GM21423 (cell line): ENCODE measurements at regions not wholly inside any gene's neighbourhood (a gene's known extent, or its start where the extent isn't known, plus 50 kb on each side); places are given as distances from the start of the nearest gene placed in this dataset.
A peak's percentile ranks its signal among the peaks of the same experiment; 100 is the strongest.

ENCODE experiments used
- ATAC-seq: cut with Tn5 transposase; IDR thresholded peaks from one replicate; pipeline ENCODE4 v1.9.1; 2021; ENCODE audit warnings: mild to moderate bottlenecking, moderate library complexity; ENCODE audit not compliant: unreplicated experiment

DNA sequence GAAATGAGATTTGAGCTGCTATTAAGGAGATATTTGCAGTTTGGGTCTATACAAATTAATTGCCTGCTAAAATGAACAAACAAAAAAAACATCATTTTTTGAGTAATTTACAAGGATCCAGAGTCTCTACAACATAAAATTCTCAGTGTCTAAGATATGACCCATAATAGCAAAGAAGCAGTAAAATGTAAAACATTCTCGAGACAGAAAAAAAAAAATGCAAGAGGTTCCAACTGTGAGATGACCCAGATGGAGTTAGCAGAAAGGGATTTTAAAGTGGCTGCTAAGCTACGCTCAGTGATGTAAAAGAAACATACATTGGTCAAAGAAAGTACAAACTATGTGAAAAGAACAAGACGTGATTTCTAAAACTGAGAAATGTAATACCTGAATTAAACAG lies 471.0 kb downstream of the SH2D4B start:
- ATAC-seq: no peak

DNA sequence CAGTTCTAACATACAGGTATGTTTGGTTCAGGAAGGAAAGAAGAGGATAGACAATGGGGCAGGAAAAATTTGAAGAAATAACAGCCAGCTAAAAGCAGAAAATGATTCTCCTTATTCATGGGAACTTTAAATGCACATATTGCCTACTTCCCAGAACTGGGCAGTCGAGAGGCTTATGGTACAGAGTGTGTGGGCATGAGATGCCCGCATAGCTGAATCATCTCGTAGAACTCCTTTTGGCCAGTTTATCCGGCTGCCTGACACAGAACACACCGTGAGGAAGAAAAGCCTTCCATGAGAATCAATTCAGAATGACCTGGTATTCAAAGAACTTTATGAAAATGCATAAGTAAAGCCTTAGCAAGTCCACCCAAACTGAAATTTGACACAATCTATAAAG lies 471.6 kb downstream of the SH2D4B start:
- ATAC-seq: no peak

DNA sequence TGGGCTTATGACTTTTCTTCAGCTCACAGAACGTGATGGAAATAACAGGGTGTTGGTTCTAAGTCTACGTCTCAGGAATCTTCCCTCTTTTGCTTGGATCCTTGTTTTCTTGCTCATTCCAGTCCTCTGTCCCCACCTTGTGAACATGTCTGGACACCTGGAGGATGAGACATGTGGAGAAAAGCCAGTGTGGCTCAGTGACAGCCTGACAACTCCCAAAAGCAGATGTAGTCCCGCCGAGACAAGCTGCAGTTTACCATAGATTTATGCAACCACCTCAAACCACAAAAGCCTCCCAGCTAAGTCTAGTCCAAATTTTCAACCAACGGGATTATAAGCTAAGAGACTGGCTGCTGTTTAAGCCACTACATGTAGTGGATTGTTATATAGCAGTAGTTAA lies 476.1 kb downstream of the SH2D4B start:
- ATAC-seq: no peak

DNA sequence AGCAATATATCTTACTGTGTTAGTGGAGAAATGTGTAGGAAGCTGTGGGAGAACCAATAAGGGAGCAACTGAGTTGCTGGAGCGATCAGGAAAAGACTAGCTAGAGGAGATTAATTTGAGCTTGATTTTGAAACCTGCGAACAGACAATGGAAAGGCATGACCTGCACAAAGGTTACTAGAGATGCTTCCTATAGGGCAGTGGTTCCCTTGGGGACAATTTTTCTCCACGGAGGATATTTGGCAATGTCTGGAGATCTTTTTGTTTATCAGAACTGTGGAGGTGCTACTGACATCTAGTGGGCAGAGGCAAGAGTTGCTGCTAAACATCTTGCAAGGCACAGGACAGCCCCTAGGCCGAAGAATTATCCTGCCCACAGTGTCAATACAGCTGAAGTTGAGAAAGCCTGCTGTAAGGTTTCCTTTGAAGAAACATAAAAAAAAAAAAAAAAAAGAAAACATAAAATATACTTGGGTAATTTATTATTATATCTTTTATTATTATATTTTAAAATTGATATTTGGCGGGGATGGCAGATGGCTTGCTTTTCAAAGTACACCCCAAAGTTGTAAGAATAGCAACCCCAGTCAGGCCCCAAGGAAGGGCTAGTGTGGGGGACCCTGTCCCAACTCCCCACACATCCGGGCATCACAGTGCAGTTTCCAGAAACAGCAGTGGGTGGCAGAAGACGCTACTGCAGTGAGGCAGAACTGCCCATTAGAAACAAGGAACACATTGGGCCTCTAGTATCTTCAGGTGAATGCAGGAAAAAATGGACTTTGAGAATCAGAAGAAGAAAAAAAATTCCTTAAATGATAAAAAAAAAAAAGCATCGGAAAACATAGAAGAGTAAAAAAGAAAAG lies 481.6 kb downstream of the SH2D4B start:
- peak; percentile 85 for ATAC-seq

DNA sequence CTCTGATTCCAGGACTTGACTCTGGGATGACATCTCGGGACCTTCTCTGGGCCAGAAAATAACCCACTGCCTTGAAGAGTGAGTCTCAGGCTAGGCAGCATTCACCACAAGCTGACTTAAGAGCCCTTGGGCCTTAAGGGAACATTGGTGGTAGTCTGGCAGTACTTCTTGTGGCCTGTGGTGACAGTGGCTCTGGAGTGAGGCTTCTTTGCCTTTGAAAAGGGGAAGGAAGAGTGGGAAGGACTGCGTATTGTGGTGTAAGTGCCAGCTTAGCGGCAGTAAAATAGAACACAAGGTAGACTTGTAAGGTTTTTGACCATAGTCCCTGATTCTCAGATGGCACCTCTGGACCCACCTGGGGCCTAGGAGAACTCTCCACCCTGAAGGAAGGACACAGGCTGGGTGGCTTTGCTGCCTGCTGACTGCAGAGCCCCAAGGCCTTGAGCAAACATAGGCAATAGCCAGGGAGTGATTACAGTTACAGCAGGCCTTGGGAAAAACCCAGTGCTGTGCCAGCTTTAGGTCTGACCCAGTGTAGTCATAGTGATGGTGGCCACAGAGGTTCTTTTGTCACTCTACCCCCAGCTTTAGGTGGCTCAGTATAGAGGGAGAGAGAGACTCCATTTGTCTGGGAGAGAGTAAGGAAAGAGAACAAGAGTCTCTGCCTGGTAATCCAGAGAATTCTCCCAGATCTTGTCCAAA lies 483.9 kb downstream of the SH2D4B start:
- no peak for ATAC-seq

DNA sequence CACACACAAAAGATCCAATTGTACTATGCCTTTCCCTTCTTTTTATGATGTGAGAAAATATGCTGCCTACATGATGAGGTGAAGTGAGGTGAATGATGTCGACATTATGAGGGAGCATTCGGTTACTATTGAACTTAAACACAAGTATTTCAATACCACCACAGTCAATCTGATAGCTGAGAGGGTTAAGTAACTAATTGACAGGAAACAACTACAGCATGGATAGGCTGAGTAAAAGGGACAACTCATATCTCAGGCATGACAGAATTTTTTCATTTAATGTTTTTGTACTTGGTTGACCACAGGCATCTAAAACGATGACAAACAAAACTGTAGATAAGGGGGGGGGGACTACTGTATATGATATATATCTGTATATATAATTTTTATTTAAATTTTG lies 488.9 kb downstream of the SH2D4B start:
- ATAC-seq: no peak

DNA sequence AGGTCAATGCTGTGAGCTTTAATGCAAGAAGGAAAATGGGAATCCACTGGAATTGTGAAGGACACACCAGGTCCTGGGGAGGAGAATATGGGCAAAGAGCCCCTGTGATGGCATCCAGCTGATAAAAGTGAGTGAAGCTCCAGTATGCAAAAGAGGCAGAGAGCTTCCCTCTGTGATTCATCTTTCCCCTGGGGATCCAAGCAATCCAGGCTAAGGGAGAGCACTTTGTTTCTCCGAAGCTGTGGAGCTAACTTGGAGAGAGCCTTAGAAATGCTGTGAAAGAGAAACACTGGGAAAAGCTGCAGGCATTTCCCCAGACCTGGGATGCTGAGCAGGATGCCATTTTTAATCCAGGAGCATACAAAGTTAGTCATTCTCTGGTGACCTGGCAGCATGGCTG lies 489.5 kb downstream of the SH2D4B start:
- no peak for ATAC-seq

DNA sequence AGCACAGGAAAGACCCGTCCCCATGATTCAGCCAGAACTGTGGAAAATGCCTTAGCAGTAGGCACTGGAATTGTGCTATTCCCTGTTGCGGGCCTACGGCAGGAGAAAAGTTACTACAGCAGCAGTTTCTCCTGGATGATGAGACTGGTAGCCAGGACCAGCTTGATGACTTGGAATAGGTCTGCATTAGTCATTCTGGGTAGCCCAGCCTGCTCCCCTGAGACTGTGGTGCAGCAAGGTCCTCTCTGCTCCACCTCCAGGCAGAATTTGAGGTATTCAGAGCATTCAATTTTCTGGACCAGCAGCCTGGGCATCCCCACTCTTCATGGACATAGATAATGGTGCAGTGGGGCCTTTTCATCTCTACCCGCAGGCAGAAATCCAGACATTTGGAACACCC lies 490.0 kb downstream of the SH2D4B start:
- no peak for ATAC-seq

DNA sequence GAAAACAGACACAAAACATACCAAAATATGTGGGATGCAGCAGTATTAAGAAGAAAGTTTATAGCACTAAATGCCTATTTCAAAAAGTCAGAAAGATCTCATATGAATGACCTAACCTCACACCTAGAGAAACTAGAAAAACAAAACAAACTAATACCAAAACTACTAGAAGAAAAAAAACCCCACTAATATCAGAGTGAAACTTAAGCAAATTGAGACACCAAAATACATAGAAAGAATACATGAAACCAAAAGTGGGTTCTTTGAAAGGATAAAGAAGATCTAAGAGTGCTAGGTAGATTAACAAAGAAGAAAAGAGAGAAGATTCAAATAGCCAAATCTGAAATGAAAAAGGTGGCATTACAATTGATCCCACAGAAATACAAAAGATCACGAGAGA lies 494.1 kb downstream of the SH2D4B start:
- peak; percentile 77 for ATAC-seq

DNA sequence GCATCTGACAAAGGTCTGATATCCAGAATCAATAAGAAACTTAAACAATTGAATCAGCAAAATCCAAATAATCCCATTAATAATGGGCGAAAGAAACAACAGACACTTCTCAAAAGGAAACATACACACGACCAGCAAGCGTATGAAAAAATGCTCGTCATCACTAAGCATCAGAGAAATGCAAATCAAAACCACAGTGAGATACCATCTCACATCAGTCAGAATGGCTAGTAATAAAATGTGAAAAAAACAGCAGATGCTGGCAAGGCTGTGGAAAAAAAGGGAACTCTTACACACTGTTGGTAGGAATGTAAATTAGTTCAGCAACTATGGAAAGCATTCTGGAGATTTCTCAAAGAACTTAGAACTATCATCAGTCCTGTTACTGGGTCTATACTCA lies 496.7 kb downstream of the SH2D4B start:
- no peak for ATAC-seq

DNA sequence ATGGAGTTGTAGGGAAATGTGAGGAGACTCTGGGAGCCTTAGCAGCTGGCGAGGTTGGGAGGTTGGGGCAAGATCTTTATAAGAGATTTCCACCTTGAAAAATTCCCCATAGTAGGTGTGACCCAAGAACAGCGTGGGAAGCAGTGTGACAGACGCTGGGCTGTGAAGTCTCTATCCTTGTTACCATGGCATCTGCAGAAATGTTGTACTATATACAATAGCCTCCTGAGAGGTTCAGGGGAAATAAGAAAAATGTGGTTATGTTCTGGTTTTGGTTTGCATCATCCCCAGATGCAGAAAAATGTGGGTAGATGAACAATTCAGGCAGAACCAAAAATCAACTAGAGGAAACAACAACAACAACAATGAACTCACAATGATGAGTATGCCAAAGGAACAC lies 498.6 kb downstream of the SH2D4B start:
- peak; percentile 57 for ATAC-seq

DNA sequence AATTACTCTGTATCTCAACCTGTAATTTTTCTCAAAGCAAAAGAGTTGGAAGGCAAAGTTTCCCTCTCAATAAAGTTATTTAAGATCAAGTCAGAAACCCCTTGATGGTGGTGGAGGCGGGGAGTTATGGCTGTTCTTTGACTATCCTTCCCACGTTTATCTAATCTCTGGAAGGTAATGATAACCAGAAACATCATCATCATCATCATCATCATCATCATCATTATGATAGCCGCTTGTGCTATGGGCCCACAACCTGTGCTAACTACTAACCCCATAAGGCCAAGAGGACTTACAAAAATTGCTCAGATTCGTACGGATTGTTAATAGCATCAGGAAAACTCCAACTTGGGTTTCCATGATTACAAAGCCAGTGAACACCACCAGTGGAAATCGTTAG lies 502.3 kb downstream of the SH2D4B start:
- no peak for ATAC-seq

DNA sequence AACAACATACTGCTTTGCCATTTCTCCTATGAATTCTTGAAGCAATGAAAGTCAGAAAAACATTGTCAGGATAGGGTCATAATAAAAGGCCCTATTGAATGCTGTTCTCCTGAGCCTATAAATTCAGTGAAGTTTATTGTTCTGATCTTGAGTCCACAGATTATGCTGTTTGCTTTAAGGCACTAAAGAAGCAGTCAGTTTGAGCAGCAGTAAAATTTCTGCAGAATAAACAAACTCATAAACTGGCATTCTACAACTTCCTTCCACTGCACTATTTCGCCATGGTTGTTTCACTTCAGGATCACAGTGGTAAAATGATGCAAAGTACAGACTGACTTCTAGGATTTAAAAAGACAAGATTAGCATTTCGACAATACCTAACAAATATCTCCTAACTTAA lies 503.2 kb downstream of the SH2D4B start:
- no peak for ATAC-seq

DNA sequence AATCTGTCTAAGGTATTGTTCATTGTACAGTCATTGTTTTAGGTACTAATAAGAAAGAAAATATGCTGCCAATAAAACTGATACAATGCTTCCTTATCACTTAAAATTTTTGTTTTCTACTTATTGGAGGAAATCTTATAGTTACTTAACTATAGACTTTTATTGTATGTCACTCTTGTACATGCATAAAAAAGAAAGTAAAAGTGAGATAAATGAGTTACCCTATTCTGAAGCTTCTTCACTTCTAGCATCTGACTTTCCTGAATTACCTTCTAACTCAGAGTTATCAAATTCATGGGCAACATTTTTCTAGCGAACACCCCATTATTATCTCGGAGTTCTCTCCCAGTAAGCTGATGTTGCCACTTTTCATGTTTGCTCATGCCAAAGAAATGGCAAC lies 504.9 kb downstream of the SH2D4B start:
- ATAC-seq: no peak

DNA sequence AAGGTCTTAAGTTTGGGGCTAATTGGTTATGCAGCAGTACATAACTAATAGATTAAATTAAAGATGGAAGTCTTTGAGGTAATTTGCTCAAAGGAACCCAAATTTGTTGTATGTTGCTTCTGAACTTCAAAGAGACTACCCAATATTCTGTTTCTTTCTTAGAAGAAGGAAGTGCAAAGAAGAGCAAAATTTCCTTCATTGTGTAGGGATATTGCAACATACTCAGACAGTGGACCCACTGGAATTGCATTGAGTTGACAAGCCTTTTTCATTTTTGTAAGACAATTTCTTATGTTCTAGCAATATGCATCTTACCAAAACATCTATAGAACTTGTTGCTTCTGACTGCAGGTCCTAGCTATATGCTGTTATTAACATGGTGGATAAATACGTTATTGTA lies 527.8 kb downstream of the SH2D4B start:
- no peak for ATAC-seq

DNA sequence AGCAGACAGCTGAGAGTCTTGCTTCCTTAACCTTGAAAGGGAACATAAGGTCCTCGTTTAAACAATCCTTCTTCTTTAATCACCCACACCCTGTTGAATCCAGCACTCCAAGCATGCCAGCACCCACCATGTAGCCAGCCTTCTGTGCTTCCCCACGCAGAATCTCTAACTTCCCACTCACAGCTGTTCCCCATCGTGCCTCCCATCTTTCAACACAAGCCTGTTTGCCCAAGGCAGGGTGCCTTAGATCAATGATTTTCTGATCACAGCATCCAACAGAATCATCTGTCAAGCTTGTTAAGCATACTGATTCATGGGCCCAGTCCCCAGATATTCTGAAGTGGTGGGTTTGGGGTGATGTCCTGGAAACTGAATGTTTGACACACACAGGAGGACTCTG lies 530.8 kb downstream of the SH2D4B start:
- ATAC-seq: no peak

DNA sequence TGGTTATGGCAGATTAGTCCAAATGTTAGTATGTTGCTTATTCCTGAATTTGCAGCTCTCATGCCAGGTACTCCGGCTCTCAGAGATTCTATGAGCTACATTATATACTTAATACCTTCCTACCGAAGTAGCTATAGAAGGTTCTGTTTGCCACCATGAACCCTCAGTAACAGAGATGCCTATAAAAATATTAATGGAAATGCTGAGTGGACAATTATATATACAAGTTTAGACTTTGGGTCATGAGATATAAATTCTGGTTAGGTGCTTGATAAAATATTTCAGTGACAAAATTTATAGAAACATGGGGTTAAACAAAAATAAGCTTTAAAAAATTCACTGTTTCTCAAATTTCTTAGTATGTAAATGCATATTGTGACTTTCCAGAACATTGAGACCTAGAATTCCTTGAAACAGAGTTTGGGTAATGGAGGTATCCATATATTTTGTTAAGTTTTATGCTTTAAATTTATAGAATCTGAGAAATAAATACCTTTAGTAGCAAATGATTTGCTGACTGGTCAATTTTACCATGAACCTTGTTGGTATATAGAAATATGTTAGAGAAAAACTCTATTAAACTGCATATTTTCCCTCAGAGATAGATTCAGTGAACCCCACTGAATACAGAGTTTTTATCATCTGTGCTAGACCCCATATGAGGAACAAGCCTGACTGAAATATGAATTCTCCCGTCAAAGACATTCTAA lies 533.5 kb downstream of the SH2D4B start:
- no peak for ATAC-seq

DNA sequence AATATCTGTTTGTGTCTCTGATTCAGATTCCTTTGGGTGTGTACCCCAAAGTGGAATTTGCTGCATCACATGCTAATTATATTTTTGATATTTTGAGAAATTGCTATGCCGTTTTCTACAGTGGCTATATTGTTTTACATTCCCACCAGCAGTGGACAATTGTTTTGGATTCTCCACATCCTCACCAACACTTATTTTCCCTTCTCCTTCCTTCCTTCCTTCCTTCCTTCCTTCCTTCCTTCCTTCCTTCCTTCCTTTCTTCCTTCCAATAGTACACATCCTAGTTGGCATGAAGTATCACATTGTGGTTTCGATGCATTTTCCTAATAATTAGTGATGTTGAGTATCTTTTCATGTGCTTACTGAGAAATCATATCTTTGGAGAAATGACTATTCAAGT lies 535.5 kb downstream of the SH2D4B start:
- no peak for ATAC-seq

DNA sequence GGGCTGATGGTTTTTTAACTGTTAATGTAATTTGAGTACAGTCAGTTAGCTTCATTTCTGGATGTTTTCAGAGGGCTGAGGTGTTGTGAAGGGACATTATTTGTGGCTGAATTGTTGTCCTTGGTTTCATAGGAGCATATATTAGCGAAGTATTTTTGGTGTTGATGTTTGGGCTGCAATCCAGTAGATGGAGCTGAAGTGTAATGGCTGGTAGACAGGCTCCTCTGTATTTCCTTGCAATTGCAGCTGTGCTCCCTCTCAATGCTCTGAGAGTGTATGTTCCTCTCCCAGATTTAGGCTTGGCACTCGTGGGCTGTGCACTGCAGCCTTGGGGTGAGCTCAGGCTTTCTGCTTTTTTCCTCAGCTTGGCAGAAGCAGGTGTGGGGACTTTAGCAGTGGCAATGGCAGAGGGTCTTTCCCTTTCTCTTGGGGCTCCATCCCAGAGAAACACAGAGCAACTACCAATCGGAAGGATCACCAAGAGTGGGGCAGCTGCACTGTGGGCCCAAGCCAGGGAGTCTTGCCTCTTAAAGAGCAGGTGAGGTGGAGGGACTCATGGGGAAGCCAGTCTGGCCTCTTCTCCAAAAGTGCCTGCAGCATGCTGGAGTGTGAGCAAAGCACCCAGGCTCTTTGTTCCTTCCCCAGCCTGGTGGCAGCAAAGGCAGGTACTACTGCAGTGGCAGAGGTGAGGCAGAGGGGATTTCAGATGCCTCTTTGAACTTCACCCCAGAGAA lies 544.4 kb downstream of the SH2D4B start:
- ATAC-seq: no peak

DNA sequence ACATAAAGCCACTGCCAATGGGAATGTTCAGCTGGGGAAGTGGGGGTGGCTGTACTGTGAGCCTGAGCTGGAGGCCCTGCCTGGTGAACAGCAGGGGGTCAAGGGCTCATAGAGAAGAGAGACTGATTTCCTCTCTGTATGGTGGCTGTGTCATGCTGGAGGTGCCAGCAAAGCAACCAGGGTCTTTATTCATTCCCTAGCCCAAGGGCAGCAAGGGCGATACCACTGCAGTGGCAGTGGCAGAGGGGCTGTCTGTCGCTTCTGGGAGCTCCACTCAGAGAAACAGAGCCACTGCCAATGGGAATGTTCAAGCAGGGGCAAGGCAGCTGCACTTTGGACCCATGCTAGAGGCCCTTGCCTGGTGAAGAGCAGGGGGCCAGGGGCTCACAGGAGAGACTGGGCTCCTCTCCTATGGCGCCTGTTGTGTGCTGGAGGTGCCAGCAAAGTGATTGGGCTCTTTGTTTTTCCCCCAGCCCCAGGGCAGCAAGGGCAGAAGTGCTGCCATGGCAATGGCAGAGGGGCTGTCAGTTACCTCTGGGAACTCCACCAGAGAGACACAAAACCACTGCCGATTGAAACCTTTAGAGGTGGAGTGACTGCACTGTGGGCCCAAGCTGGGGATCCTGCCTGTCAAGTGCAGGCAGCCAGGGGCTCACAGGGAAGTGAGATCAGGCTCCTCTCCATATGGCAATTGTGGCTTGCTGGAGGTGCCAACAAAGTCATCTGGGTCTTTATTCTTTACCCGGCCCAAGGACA lies 545.1 kb downstream of the SH2D4B start:
- ATAC-seq: no peak
